Calu3 (cell line): ENCODE measurements at regions not wholly inside any gene's neighbourhood (a gene's known extent, or its start where the extent isn't known, plus 50 kb on each side); places are given as distances from the start of the nearest gene placed in this dataset.

Experiments used
- BruUV-seq: library from RNA; stranded (reverse); fragments of 400-500 nt; replicated peaks from 2 replicates; lab custom pipeline; 2021; lab: Mats Ljungman, UMichigan
- CTCF ChIA-PET: fragments of 300-600 bp; sonication (Branson Sonifier 250); formaldehyde crosslinking; loops from one replicate; lab custom pipeline; 2022; ENCODE audit warnings: antibody characterized with exemption; lab: Charles Lee
- DNase-seq: peaks from one replicate; pipeline ENCODE4 v3.0.0; 2022
- H3K27ac Mint-ChIP-seq: one replicate; pipeline ENCODE4 v1.8.0; 2022; ENCODE audit warnings: mixed read lengths; ENCODE audit not compliant: unreplicated experiment
- H3K27me3 Mint-ChIP-seq: one replicate; pipeline ENCODE4 v1.8.0; 2022; ENCODE audit warnings: mixed read lengths; ENCODE audit not compliant: unreplicated experiment
- H3K36me3 Mint-ChIP-seq: one replicate; pipeline ENCODE4 v1.8.0; 2022; ENCODE audit warnings: mild to moderate bottlenecking, moderate library complexity, mixed read lengths; ENCODE audit not compliant: insufficient read depth, unreplicated experiment
- H3K4me1 Mint-ChIP-seq: one replicate; pipeline ENCODE4 v1.8.0; 2022; ENCODE audit warnings: mild to moderate bottlenecking, low read depth, mixed read lengths; ENCODE audit not compliant: unreplicated experiment
- H3K4me3 Mint-ChIP-seq: one replicate; pipeline ENCODE4 v1.8.0; 2022; ENCODE audit warnings: mild to moderate bottlenecking, low read depth, moderate library complexity, mixed read lengths; ENCODE audit not compliant: unreplicated experiment
- H3K9me3 Mint-ChIP-seq: one replicate; pipeline ENCODE4 v1.8.0; 2022; ENCODE audit warnings: low read depth, mixed read lengths; ENCODE audit not compliant: unreplicated experiment
- CTCF ChIP-seq: fragments of 200-600 bp; IDR thresholded peaks from one replicate; pipeline ENCODE4 v1.8.0; 2022; ENCODE audit warnings: antibody characterized with exemption; ENCODE audit not compliant: unreplicated experiment
- intact Hi-C: fragments of 100-400 bp; cut with micrococcal nuclease; formaldehyde crosslinking; loops from one replicate; pipeline ENCODE4 v1.10.0; 2022; ENCODE audit not compliant: unreplicated experiment

- CTCF ChIA-PET, result no interaction called here
- no TSS peak for BruUV-seq
- TF ChIP-seq CTCF, result no peak
- Mint-ChIP-seq H3K27ac (no peak overlapping the region), H3K36me3 (no peaks in the 10 kb centered on the region), H3K27me3 (no peaks in the 10 kb centered on the region), H3K9me3 (no peaks in the 10 kb centered on the region), H3K4me3 (no peak overlapping the region), H3K4me1 (no peaks in the 10 kb centered on the region)
- intact Hi-C loops, result no loop called here
- DNase-seq, result no peak
These were observed 164.5 kb downstream of the RBM43 start for GRCh38 chr2:151097128-151097527.

GRCh38 chr2:151096235-151096634, 165.4 kb downstream of the RBM43 start:
- no TSS peak for BruUV-seq
- H3K27me3 Mint-ChIP-seq, result peaks cover 5% of the 10 kb centered on the region
- CTCF ChIA-PET, result no interaction called here
- no peaks in the 10 kb centered on the region for H3K9me3 Mint-ChIP-seq
- no peak for DNase-seq
- H3K36me3 Mint-ChIP-seq, result no peaks in the 10 kb centered on the region
- H3K4me3 Mint-ChIP-seq, result no peak overlapping the region
- TF ChIP-seq CTCF, result no peak
- H3K4me1 Mint-ChIP-seq, result no peaks in the 10 kb centered on the region
- intact Hi-C loops, result no loop called here
- H3K27ac Mint-ChIP-seq, result no peak overlapping the region

GRCh38 chr2:151095463-151095862, 166.2 kb downstream of the RBM43 start:
- H3K4me1 Mint-ChIP-seq, result no peaks in the 10 kb centered on the region
- H3K4me3 Mint-ChIP-seq, result no peak overlapping the region
- no peaks in the 10 kb centered on the region for H3K36me3 Mint-ChIP-seq
- DNase-seq, result no peak
- H3K27me3 Mint-ChIP-seq, result peaks cover 13% of the 10 kb centered on the region
- no peak overlapping the region for H3K27ac Mint-ChIP-seq
- intact Hi-C loops, result no loop called here
- TF ChIP-seq CTCF, result no peak
- CTCF ChIA-PET, result no interaction called here
- BruUV-seq, result no TSS peak
- no peaks in the 10 kb centered on the region for H3K9me3 Mint-ChIP-seq

- no peaks in the 10 kb centered on the region for H3K9me3 Mint-ChIP-seq
- DNase-seq, result no peak
- intact Hi-C loops, result no loop called here
- peaks cover 17% of the 10 kb centered on the region for H3K27me3 Mint-ChIP-seq
- no peaks in the 10 kb centered on the region for H3K4me1 Mint-ChIP-seq
- CTCF ChIA-PET, result no interaction called here
- H3K36me3 Mint-ChIP-seq, result no peaks in the 10 kb centered on the region
- no peak overlapping the region for H3K4me3 Mint-ChIP-seq
- no peak overlapping the region for H3K27ac Mint-ChIP-seq
- TF ChIP-seq CTCF, result no peak
- BruUV-seq, result no TSS peak
These were observed 170.1 kb downstream of the RBM43 start for GRCh38 chr2:151091583-151091982.
